ENCODE measurements at regions not wholly inside any gene's neighbourhood (a gene's known extent, or its start where the extent isn't known, plus 50 kb on each side); places are given as distances from the start of the nearest gene placed in this dataset.

DNA sequence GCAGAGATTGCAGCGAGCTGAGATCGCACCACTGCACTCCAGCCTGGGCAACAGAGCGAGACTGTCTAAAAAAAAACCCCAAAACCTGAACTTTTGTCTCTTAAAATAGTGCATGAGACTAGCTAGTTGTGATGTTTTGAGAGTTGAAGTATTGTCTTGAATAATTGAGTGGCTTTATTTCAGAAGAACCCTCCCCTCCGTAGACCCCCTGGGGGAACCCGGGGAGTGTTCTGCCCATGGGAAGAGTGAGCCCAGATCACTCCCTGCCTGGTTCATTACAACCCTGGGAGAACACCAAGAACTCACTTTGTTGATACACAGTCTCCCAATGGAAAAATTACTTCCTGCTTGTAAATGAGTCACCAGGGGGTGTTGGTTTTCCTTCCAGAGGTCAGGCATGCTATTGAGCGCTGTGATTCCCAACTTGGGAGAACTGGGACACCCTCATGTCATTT, 65.3 kb upstream of the SHISA3 start:
- DNase-seq, result no peak

DNA sequence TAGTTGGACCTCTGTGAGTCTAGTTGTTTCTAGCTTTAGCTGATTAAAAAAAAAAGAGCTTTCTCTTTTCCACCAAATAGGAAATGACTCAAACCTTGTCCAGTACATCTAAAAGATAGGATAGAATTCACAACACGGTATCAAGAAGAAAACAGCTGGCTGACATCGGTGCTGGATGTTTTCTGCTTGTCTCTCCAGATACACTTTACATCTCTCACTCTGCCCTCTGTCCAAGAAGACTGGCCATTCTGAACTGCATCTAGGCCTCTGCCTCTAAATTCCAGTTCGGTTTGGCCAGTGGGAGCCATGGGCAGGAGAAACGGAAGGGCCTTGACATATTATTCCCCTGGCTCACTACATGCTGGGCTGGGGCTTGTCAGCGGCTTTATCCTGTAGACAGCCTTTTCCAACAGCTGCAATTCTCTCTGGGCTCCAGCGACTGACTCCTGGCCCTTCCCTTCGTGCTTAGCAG, 57.3 kb upstream of the SHISA3 start:
- DNase-seq, result no peak

DNA sequence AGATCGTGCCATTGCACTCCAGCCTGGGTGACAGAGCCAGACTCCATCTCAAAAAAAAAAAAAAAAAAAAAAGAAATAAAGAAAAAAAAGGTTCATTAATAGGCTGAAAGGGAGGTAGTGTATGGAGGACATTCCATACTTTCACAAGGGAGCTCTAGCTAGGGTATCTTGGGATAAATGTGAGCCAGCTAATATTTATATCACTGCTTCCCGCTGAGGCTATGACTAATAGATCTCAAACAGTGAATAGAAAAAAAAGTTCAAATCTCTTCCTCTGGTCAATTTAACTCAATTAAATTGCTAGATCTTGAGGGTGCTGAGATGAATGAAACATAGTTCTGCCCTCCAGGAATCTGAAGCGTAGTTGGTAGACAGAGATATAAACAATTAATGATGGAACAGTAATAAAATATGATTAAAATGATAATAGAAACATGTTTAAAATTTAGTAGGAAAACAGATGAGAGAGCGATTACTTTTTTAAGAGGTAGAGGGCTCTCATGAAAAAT, 55.7 kb upstream of the SHISA3 start:
- DNase-seq, result no peak

DNA sequence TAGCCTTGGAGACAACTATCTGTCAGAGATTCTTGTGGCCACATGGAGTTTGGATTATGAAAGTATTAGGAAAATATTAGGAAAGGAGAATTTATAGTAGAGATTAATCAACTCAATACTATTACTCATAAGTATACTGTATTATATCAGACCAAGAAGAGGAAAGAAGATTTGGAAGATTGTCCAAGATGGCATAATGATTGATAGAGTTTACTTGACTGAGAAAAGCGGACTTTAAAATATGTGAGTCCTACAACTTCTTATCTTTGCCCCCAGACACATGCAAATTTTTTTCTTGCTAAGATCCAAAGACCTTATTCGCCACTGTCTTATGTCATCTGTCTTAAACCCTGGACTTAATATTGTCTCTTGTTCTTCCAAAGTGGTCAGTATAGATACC, 54.8 kb upstream of the SHISA3 start:
- DNase-seq, result no peak

DNA sequence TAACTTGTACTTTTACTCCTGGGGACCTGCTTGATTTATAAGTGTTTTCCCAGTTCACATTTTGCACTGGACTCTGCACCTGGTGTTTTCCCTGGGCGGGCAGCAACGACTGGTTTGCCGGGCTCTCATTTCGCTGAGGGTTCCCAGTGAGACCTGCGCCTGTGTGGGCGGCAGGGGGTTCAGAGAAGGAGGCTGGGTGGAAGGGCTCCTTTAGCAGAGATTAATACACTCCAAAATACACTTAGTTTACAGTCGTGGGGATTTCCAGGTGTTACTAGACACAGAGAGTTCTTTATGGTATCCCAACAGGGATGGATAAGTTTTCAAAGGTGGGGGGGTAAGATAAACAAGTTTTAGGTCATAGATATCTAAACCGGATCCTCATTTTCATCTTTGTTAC, 53.0 kb upstream of the SHISA3 start:
- no peak for DNase-seq

DNA sequence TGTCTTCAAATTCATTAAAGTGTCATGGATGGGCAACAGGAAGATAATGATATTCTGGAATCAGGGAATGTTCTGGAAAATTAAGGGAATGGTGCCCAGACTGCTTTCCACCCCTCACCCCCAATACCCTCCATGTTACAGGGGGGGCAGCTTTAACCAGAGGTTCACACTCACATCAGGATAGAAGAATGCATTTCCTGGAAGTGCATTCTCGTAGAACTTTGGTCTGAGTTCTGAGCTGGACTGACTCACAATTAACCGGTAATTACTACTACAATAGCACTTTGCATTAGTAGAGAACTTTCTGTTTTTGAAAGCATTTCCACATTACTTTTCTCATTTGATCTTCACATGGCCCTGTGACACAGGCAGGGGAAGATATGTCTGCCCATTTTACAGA, 52.5 kb upstream of the SHISA3 start:
- DNase-seq, result no peak

DNA sequence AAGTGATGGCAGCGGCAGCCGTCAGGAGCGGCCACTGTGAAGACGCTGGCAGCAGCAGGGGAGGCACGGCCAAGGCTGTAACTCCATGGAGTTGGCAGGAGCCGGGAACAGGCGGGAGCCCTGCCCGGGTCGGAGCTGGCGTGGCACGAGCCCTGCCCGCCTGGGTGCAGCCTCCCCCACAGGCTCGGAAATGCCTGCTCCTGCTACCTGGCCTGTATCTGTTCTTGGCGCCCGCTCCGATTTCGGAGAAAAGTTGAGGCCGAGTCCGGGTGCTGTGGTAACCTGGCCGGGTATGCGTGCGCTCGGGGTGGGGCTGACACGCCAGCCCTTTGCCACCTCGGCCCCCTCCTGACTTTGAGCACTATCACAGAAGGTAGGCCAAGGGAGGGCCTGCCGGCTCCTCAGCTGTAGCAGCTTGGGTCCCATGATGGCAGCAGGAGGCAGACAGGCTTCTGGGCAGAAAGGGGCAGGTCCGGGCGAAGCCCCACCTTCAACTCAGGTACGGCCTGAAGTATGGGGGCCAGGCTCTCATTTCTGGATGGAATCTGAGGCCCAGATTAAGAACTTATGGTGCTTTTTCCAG, 51.2 kb upstream of the SHISA3 start:
- no peak for DNase-seq

DNA sequence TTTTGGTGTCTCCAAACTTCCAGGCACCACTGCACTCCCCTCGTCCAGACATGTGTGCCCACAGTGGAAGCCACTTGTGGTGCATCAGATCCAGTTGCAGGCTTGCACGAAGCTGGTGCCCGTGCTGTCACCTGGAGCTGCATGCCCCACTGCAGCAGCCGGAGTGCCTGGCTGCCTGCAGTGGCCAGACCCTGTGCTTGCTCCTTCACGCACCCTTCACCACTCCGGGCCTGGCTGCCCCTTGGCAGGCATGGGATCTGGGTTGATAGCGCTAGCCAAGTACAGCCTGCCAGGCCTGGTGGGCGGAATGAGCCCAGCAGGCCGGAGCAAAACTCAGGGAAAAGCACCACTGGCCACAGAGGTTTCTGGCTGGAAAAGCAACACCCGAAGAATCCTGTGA, 50.2 kb upstream of the SHISA3 start:
- no peak for DNase-seq

All from activated CD4-positive, alpha-beta T cell treated with anti-CD3 and anti-CD28 coated beads, Interleukin-10, Interleukin-2, amounts not matched to agents 100 ng/mL and 50 ng/mL, durations not matched to agents 16 hours and 8 hours (primary cell).